ENCODE measurements at regions not wholly inside any gene's neighbourhood (a gene's known extent, or its start where the extent isn't known, plus 50 kb on each side); places are given as distances from the start of the nearest gene placed in this dataset.
A peak's percentile ranks its signal among the peaks of the same experiment; 100 is the strongest.
"Not testable (repeated sequence)": the region's sequence is repeated elsewhere in the genome, so short reads cannot be mapped to it uniquely, and the experiment has no call there.

- DNase-seq (ENCODE audit: low spot score) = no peak
Measured at GRCh38 chr20:28562510-28562898, 2695.0 kb upstream of the DEFB115 start.

GRCh38 chr20:28562899-28563521 lies 2694.5 kb upstream of the DEFB115 start:
- not testable (repeated sequence) for DNase-seq (ENCODE audit: low spot score)

- DNase-seq (ENCODE audit: low spot score) = not testable (repeated sequence)
Measured at GRCh38 chr20:28564024-28564423, 2693.4 kb upstream of the DEFB115 start.

- DNase-seq (ENCODE audit: low spot score) = not testable (repeated sequence)
Measured at GRCh38 chr20:28564688-28565463, 2692.6 kb upstream of the DEFB115 start.

GRCh38 chr20:28575991-28576390 lies 2681.5 kb upstream of the DEFB115 start:
- DNase-seq (ENCODE audit: low spot score) = not testable (repeated sequence)

- DNase-seq (ENCODE audit: low spot score) = not testable (repeated sequence)
Measured at GRCh38 chr20:28591680-28592079, 2665.8 kb upstream of the DEFB115 start.

GRCh38 chr20:28593383-28593782 lies 2664.1 kb upstream of the DEFB115 start:
- DNase-seq (ENCODE audit: low spot score) = not testable (repeated sequence)

- not testable (repeated sequence) for DNase-seq (ENCODE audit: low spot score)
Measured at GRCh38 chr20:28594476-28594875, 2663.0 kb upstream of the DEFB115 start.

- DNase-seq (ENCODE audit: low spot score) = not testable (repeated sequence)
Measured at GRCh38 chr20:28602006-28602402, 2655.5 kb upstream of the DEFB115 start.

GRCh38 chr20:28602403-28603217 lies 2654.9 kb upstream of the DEFB115 start:
- DNase-seq (ENCODE audit: low spot score) = peak; percentile 69

- DNase-seq (ENCODE audit: low spot score) = not testable (repeated sequence)
Measured at GRCh38 chr20:28603218-28603577, 2654.3 kb upstream of the DEFB115 start.

GRCh38 chr20:28616354-28616753 lies 2641.1 kb upstream of the DEFB115 start:
- DNase-seq (ENCODE audit: low spot score) = no peak

GRCh38 chr20:28619956-28620651 lies 2637.4 kb upstream of the DEFB115 start:
- not testable (repeated sequence) for DNase-seq (ENCODE audit: low spot score)

- DNase-seq (ENCODE audit: low spot score) = not testable (repeated sequence)
Measured at GRCh38 chr20:28625112-28625511, 2632.4 kb upstream of the DEFB115 start.

GRCh38 chr20:28640831-28641230 lies 2616.6 kb upstream of the DEFB115 start:
- DNase-seq (ENCODE audit: low spot score) = not testable (repeated sequence)
